ENCODE measurements at regions not wholly inside any gene's neighbourhood (a gene's known extent, or its start where the extent isn't known, plus 50 kb on each side); places are given as distances from the start of the nearest gene placed in this dataset.

GRCh38 chr4:74618166-74618565 lies 173.2 kb downstream of the AREG start:
- DNase-seq, result no peak

- DNase-seq, result no peak
Observed at GRCh38 chr4:74618659-74619058, 173.7 kb downstream of the AREG start.

- no peak for DNase-seq
Observed at GRCh38 chr4:74619931-74620702, 174.2 kb downstream of the BTC start.

- no peak for DNase-seq
Observed at GRCh38 chr4:74621616-74622015, 172.7 kb downstream of the BTC start.

- no peak for DNase-seq
Observed at GRCh38 chr4:74623041-74623440, 171.3 kb downstream of the BTC start.

GRCh38 chr4:74624351-74625151 lies 169.8 kb downstream of the BTC start:
- no peak for DNase-seq

GRCh38 chr4:74625981-74626380 lies 168.3 kb downstream of the BTC start:
- no peak for DNase-seq

- no peak for DNase-seq
Observed at GRCh38 chr4:74627093-74627492, 167.2 kb downstream of the BTC start.

GRCh38 chr4:74627504-74627903 lies 166.8 kb downstream of the BTC start:
- DNase-seq, result no peak

- DNase-seq, result no peak
Observed at GRCh38 chr4:74628852-74629620, 165.3 kb downstream of the BTC start.

- no peak for DNase-seq
Observed at GRCh38 chr4:74630551-74630950, 163.8 kb downstream of the BTC start.

GRCh38 chr4:74631338-74631737 lies 163.0 kb downstream of the BTC start:
- no peak for DNase-seq

GRCh38 chr4:74631988-74632387 lies 162.3 kb downstream of the BTC start:
- DNase-seq, result no peak

GRCh38 chr4:74632634-74633033 lies 161.7 kb downstream of the BTC start:
- DNase-seq, result no peak

GRCh38 chr4:74635074-74635473 lies 159.2 kb downstream of the BTC start:
- DNase-seq, result no peak

GRCh38 chr4:74635490-74636123 lies 158.7 kb downstream of the BTC start:
- DNase-seq, result no peak

- DNase-seq, result no peak
Observed at GRCh38 chr4:74638001-74638400, 156.3 kb downstream of the BTC start.

GRCh38 chr4:74638689-74639088 lies 155.6 kb downstream of the BTC start:
- DNase-seq, result no peak

GRCh38 chr4:74640111-74640903 lies 154.0 kb downstream of the BTC start:
- no peak for DNase-seq

- DNase-seq, result no peak
Observed at GRCh38 chr4:74642006-74642405, 152.3 kb downstream of the BTC start.

GRCh38 chr4:74649193-74649592 lies 145.1 kb downstream of the BTC start:
- no peak for DNase-seq

GRCh38 chr4:74651198-74651597 lies 143.1 kb downstream of the BTC start:
- DNase-seq, result no peak
